Heart right ventricle (tissue), 16 donors: ENCODE measurements at regions not wholly inside any gene's neighbourhood (a gene's known extent, or its start where the extent isn't known, plus 50 kb on each side); places are given as distances from the start of the nearest gene placed in this dataset.

ENCODE experiments used
- ATAC-seq, 8 donors: fragments of 200-7000 bp; cut with Tn5 transposase; one replicate each; pipeline ENCODE4 v1.9.1; 2020; ENCODE audit warnings: mild to moderate bottlenecking in 8 of 8, moderate library complexity in 8 of 8, moderate number of reproducible peaks in 1 of 8
- DNase-seq, 2 donors: peaks; one replicate each; pipeline ENCODE4 v3.0.0-alpha.2; 2020
- H3K27ac ChIP-seq, 10 donors: fragments of 200-600 bp; sonication (generic) in 2 of 10; one replicate each; pipeline versions ENCODE4 v1.5.0 to v1.8.0; 2020 to 2022; ENCODE audit warnings: mild to moderate bottlenecking in 3 of 10
- H3K27me3 ChIP-seq, 7 donors: fragments of 200-600 bp; one replicate each; pipeline ENCODE4 v1.8.0; 2021 to 2022; ENCODE audit warnings: mild to moderate bottlenecking in 2 of 7
- H3K36me3 ChIP-seq, 9 donors: fragments of 200-600 bp; sonication (generic) in 1 of 9; one replicate each; pipeline versions ENCODE4 v1.5.0 to v1.8.0; 2020 to 2022; ENCODE audit warnings: mild to moderate bottlenecking in 2 of 9
- H3K4me1 ChIP-seq, 9 donors: fragments of 200-600 bp; sonication (generic) in 1 of 9; one replicate each; pipeline versions ENCODE4 v1.5.0 to v1.8.0; 2020 to 2022; ENCODE audit warnings: mild to moderate bottlenecking in 4 of 9
- H3K4me3 ChIP-seq, 10 donors: fragments of 200-600 bp; sonication (generic) in 2 of 10; one replicate each; pipeline versions ENCODE4 v1.5.0 to v1.8.0; 2020 to 2022; ENCODE audit warnings: mild to moderate bottlenecking in 7 of 10, moderate library complexity in 2 of 10
- H3K9me3 ChIP-seq, 11 donors: fragments of 200-600 bp in 10 of 11; sonication (generic) in 2 of 11; one replicate each; pipeline versions ENCODE4 v1.5.0 to v1.8.0; 2013 to 2022; ENCODE audit warnings: mild to moderate bottlenecking in 2 of 11, control low read depth in 1 of 11, moderate library complexity in 1 of 11
- CTCF ChIP-seq, 9 donors: fragments of 200-600 bp; sonication (generic) in 2 of 9; IDR thresholded peaks; one replicate each; pipeline versions ENCODE4 v1.5.0 to v1.8.0; 2021 to 2022; ENCODE audit warnings: antibody characterized with exemption in 9 of 9, mild to moderate bottlenecking in 5 of 9, moderate library complexity in 1 of 9
- WGBS, 2 donors: extraction: QIAGEN DNeasy Blood & Tissue Kit; methylation state at CpG; one replicate each; pipeline ENCODE4 v1.1.7; 2013; ENCODE audit warnings: inconsistent platforms in 1 of 2; 5-methylcytosine and 5-hydroxymethylcytosine counted together
- intact Hi-C, 10 donors: fragments of 100-400 bp; cut with DNase I; formaldehyde crosslinking; loops; one replicate each; pipeline versions ENCODE4 v1.11.1 to v1.14.2; 2022
- donor health status: Arrhythmogenic right ventricular cardiomyopathy.
- donor health status: ischemic (EF 13 %, LVEDD 7.1; RV severe dilation, severe dysfunction).
- donor health status: healthy with polysubstance abuse.
- donor health status: DM: no; HTN: yes; CAD: no.
- donor health status: DM: no; HTN: no; CAD: no.
- donor health status: ischemic (EF 25% LVEDD 6.9; RV normal size, moderate dysfunction).
- donor health status: ischemic (EF 25% LVEDD 5.7; RV mildly dilated, moderate dysfunction).
- donor health status: healthy.
- donor health status: DM: yes; HTN: yes; CAD: no.
- donor health status: Ischemic cardiomyopathy.
- donor health status: ischemic (EF 35%, LVEDD 5.7; RV mildly dilated, moderate dysfunction).
- donor health status: nonischemic (EF 11% LVEDD 7.7; RV severe dilation, severe dysfunction).
- donor health status: DM: yes; HTN: yes; CAD: no.
- donor health status: PGD.
- donor health status: ischemic (EF 29% LVEDD 5.4; RV normal size, mild dysfunction).
- donor health status: nonischemic (EF 23%, LVEDD 6.1; RV moderate dilation, normal function).

DNA sequence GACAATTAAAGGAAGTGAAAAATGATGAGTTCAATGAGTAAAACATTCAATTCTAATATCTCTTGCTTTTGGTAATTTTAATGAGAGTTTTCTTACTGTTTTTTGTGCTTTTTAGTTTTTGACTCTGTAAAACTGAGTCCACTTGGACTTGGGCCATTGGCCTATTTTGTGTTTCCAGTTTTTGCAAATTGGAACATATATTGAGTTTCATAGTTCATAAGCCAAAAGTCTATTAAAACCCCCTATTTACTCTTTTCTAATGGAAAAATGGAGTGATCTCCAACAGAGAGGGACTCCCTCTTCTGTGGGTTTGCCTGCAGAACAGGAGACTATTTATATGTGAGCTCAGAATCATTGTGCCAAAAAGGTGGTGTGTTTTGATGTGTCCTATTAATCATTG is 219.7 kb upstream of the SPRY2 start:
- no peak for TF ChIP-seq CTCF (IDR thresholded peaks at IDR 0.05)
- Histone ChIP-seq H3K36me3 (no peaks in the 10 kb centered on the region), H3K4me1 (peaks cover 0 to 21% (median 4%) of the 10 kb centered on the region in 9 donors), H3K4me3 (no peak overlapping the region), H3K9me3 (no peaks in the 10 kb centered on the region), H3K27ac (no peak overlapping the region), H3K27me3 (no peaks in the 10 kb centered on the region)
- intact Hi-C loops: loop anchor here in 1 of 10 donors (10.0 kb wide), 1 partner anchor 86 kb away; no protein-coding TSS in a partner anchor
- ATAC-seq (no peak), DNase-seq (no peak)

GRCh38 chr13:80559944-80560343 is 219.0 kb upstream of the SPRY2 start:
- Histone ChIP-seq H3K4me3 (no peak overlapping the region), H3K27ac (no peak overlapping the region), H3K4me1 (peaks cover 0 to 21% (median 4%) of the 10 kb centered on the region in 9 donors), H3K36me3 (no peaks in the 10 kb centered on the region), H3K9me3 (no peaks in the 10 kb centered on the region), H3K27me3 (no peaks in the 10 kb centered on the region)
- no peak for ATAC-seq
- 85 to 86% methylated on average over 5 of the region's 5 CpGs for WGBS, 2 donors
- TF ChIP-seq CTCF (IDR thresholded peaks at IDR 0.05): no peak
- intact Hi-C loops: loop anchor here in 1 of 10 donors (10.0 kb wide), 1 partner anchor 85 kb away; no protein-coding TSS in a partner anchor
- no peak for DNase-seq

DNA sequence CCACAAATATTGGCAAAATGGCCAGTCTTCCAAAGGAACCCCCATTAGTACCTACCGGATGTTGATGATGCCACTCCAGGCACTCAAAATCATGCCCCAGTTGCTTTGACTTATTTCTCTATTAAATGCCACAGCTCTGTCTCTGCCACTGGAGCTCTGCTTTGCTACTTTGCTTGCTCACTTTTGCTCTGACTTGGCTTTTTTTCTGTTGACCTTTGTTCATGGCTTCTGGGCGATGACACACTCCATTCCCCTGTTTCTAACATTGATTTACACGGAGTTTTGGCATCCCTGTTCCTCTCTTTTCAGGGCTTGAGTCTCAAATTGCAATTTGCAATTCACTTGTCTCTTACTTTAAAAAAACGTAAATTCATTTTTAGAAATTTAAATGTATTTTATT is 217.1 kb upstream of the SPRY2 start:
- Histone ChIP-seq H3K9me3 (no peaks in the 10 kb centered on the region), H3K4me3 (no peak overlapping the region), H3K27me3 (no peaks in the 10 kb centered on the region), H3K27ac (no peak overlapping the region), H3K36me3 (no peaks in the 10 kb centered on the region), H3K4me1 (peaks cover 0 to 15% (median 3%) of the 10 kb centered on the region in 9 donors)
- no peak for ATAC-seq
- intact Hi-C loops: no loop called here
- no peak for TF ChIP-seq CTCF (IDR thresholded peaks at IDR 0.05)
- no peak for DNase-seq
- 84 to 88% methylated on average over 4 of the region's 4 CpGs for WGBS, 2 donors

DNA sequence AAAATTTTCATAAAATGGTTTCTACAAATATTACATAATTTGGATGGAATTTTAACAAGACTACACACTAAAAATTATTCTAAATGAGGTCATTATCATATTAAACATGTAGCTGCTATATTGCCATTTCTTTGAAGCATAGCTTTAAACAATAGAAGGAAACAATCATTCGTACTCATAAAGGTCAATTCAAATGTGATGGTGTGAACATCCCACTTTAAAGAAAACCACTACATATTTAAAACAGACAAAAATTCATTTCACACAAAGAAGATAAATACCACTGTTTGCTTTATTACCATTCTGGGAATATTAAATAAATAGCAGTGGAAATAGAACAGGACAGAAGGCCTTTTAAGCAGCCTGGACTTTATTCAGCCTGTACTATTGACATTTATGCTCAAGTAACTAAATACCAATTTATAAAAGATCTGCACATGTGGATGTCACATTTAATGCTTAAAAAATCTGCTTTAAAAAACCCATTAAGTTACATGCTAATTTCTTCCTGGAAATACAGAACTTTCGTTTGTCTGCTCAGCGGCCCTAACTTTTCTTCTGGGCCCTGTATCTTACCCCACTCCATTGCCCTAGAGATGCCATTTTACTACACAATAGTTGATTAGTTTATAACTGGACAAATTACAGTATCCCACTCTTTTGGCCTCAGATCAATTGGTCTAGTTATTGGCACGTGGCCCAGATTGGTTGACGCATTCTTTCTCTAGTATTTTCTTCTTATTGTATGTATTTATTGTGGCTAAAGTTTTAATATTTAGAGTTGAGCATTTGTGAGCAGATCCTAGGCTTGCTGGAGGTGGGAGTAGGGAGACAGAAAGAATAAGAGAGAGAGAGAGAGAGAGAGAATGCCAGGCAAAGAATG is 215.1 kb upstream of the SPRY2 start:
- no peak for TF ChIP-seq CTCF (IDR thresholded peaks at IDR 0.05)
- no peaks in the 10 kb centered on the region for H3K9me3 ChIP-seq
- 73% methylated on average over 5 of the region's 5 CpGs for WGBS, 2 donors
- no peak for DNase-seq
- H3K36me3 ChIP-seq: no peaks in the 10 kb centered on the region
- H3K4me1 ChIP-seq: peaks cover 0 to 23% (median 17%) of the 10 kb centered on the region in 9 donors
- intact Hi-C loops: no loop called here
- no peaks in the 10 kb centered on the region for H3K27me3 ChIP-seq
- ATAC-seq: no peak
- H3K4me3 ChIP-seq: no peak overlapping the region
- no peak overlapping the region for H3K27ac ChIP-seq
